Stomach (tissue), 4 donors: ENCODE measurements at regions not wholly inside any gene's neighbourhood (a gene's known extent, or its start where the extent isn't known, plus 50 kb on each side); places are given as distances from the start of the nearest gene placed in this dataset.

Source experiments
- POLR2AphosphoS5 ChIP-seq, 3 donors: sonication (generic); formaldehyde crosslinking; IDR thresholded peaks; one replicate each; pipeline ENCODE4 v1.6.1; 2016; ENCODE audit warnings: antibody characterized with exemption in 3 of 3
- TF ChIP-seq, protein P1 (sequence below), 7 experiments: fragments of 450-650 bp in 4 of 7; fragments of 200-600 bp in 3 of 7; sonication (generic) in 3 of 7; IDR thresholded peaks; one replicate each; pipeline ENCODE4 v1.5.1; 2016 to 2019; ENCODE audit warnings: antibody characterized with exemption in 7 of 7, control low read depth in 2 of 7, mild to moderate bottlenecking in 1 of 7

DNA sequence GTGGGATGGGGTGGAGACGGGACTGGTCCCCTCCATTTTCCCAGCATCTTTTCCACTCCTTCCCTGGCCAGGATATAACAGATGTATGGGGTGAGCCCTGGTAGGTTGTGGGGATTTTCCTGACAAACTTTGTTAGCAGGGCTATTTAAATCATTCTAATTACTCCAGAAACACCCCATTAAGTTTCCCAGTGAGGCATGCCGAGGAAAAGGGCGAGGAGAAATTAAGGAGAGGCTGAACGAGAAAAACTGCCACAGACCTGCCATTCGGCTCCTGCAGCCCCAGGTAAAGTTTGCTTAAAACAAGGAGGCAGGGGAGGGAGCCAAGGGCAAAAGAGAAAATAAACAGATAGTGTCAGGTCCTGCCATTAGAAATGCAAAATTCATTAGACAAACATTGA lies 428.2 kb downstream of the BUD13 start:
- TF ChIP-seq, protein P1, sequence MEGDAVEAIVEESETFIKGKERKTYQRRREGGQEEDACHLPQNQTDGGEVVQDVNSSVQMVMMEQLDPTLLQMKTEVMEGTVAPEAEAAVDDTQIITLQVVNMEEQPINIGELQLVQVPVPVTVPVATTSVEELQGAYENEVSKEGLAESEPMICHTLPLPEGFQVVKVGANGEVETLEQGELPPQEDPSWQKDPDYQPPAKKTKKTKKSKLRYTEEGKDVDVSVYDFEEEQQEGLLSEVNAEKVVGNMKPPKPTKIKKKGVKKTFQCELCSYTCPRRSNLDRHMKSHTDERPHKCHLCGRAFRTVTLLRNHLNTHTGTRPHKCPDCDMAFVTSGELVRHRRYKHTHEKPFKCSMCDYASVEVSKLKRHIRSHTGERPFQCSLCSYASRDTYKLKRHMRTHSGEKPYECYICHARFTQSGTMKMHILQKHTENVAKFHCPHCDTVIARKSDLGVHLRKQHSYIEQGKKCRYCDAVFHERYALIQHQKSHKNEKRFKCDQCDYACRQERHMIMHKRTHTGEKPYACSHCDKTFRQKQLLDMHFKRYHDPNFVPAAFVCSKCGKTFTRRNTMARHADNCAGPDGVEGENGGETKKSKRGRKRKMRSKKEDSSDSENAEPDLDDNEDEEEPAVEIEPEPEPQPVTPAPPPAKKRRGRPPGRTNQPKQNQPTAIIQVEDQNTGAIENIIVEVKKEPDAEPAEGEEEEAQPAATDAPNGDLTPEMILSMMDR (IDR thresholded peaks at IDR 0.05): no peak
- no peak for TF ChIP-seq POLR2AphosphoS5 (IDR thresholded peaks at IDR 0.05)
